PC-3 (cell line): ENCODE measurements at regions not wholly inside any gene's neighbourhood (a gene's known extent, or its start where the extent isn't known, plus 50 kb on each side); places are given as distances from the start of the nearest gene placed in this dataset.

Source experiments
- ATAC-seq: fragments of 200-7000 bp; cut with Tn5 transposase; 2 replicates; pipeline ENCODE4 v1.9.1; 2020; ENCODE audit warnings: mild to moderate bottlenecking, moderate library complexity
- BruUV-seq: library from RNA; stranded (reverse); fragments of 400-500 nt; replicated peaks from 2 replicates; lab custom pipeline; 2021; lab: Mats Ljungman, UMichigan
- CTCF ChIA-PET: fragments of 300-600 bp; sonication (Branson Sonifier 250); formaldehyde crosslinking; loops from one replicate; lab custom pipeline; 2022; ENCODE audit warnings: antibody characterized with exemption; lab: Charles Lee
- POLR2A ChIA-PET: fragments of 300-600 bp; sonication (Branson Sonifier 250); formaldehyde crosslinking; loops from one replicate; lab custom pipeline; 2022; ENCODE audit warnings: antibody characterized with exemption; ENCODE audit not compliant: unreplicated experiment; lab: Charles Lee
- DNase-seq: peaks from one replicate; pipeline ENCODE4 v3.0.0-alpha.2; 2015
- H2AFZ ChIP-seq: fragments of 300-600 bp; sonication (generic); 2 replicates; pipeline ENCODE4 v1.6.0; 2016; ENCODE audit warnings: antibody characterized with exemption, low read length
- H3F3A ChIP-seq: fragments of 300-600 bp; sonication (generic); one replicate; pipeline ENCODE4 v1.6.0; 2017; ENCODE audit warnings: antibody characterized with exemption, low read length, control low read depth, mild to moderate bottlenecking; ENCODE audit not compliant: unreplicated experiment
- H3K27ac ChIP-seq: fragments of 300-600 bp; sonication (generic); 2 replicates; pipeline ENCODE4 v1.5.1; 2016; ENCODE audit warnings: mild to moderate bottlenecking, low read length
- H3K27me3 ChIP-seq: fragments of 300-600 bp; sonication (generic); 2 replicates; pipeline ENCODE4 v1.6.1; 2016; ENCODE audit warnings: low read length, mixed read lengths
- H3K36me3 ChIP-seq: fragments of 300-600 bp; sonication (generic); 2 replicates; pipeline ENCODE4 v1.6.1; 2016; ENCODE audit warnings: low read depth, mixed run types, low read length, mixed read lengths
- H3K4me1 ChIP-seq: fragments of 300-600 bp; sonication (generic); 2 replicates; pipeline ENCODE4 v1.5.1; 2016; ENCODE audit warnings: low read length; ENCODE audit not compliant: insufficient read depth
- H3K4me2 ChIP-seq: fragments of 300-600 bp; sonication (generic); 2 replicates; pipeline ENCODE4 v1.6.0; 2016; ENCODE audit warnings: low read length
- H3K4me3 ChIP-seq: fragments of 300-600 bp; sonication (generic); 2 replicates; pipeline ENCODE4 v1.5.1; 2016; ENCODE audit warnings: mild to moderate bottlenecking, low read length, mixed read lengths
- H3K79me2 ChIP-seq: fragments of 300-600 bp; sonication (generic); 2 replicates; pipeline ENCODE4 v1.6.1; 2017; ENCODE audit warnings: low read length, mixed read lengths
- H3K9ac ChIP-seq: fragments of 300-600 bp; sonication (generic); 2 replicates; pipeline ENCODE4 v1.6.0; 2016; ENCODE audit warnings: mild to moderate bottlenecking, low read length
- H3K9me2 ChIP-seq: fragments of 300-600 bp; sonication (generic); replicated peaks from 2 replicates; pipeline ENCODE4 v1.6.1; 2016; ENCODE audit warnings: mixed run types, low read length, mixed read lengths
- H3K9me3 ChIP-seq: fragments of 300-600 bp; sonication (generic); 2 replicates; pipeline ENCODE4 v1.6.1; 2016; ENCODE audit warnings: low read length, mixed read lengths
- H4K20me1 ChIP-seq: fragments of 300-600 bp; sonication (generic); 2 replicates; pipeline ENCODE4 v1.6.1; 2016; ENCODE audit warnings: low read length, mixed read lengths
- CTCF ChIP-seq: fragments of 300-600 bp; sonication (generic); conservative IDR thresholded peaks from 2 replicates; pipeline ENCODE4 v1.5.1; 2017; ENCODE audit warnings: antibody characterized with exemption, low read depth, mild to moderate bottlenecking, low read length
- EZH2 ChIP-seq: fragments of 300-600 bp; sonication (generic); IDR thresholded peaks from one replicate; pipeline ENCODE4 v1.6.1; 2017; ENCODE audit warnings: antibody characterized with exemption, mild to moderate bottlenecking, low read length; ENCODE audit not compliant: unreplicated experiment
- EZH2phosphoT487 ChIP-seq: fragments of 300-600 bp; sonication (generic); IDR thresholded peaks from 2 replicates; pipeline ENCODE4 v1.6.1; 2018; ENCODE audit warnings: mild to moderate bottlenecking, antibody characterized with exemption, low read length, borderline replicate concordance
- intact Hi-C: fragments of 100-400 bp; cut with micrococcal nuclease; formaldehyde crosslinking; loops from 2 replicates; pipeline ENCODE4 v1.9.0; 2023

- H3K36me3 ChIP-seq, result no peaks in the 10 kb centered on the region
- no peak overlapping the region for H3K4me2 ChIP-seq
- peaks cover 10% of the 10 kb centered on the region; the same call in 1 of the 2 replicates for H3K9me3 ChIP-seq
- H3K4me1 ChIP-seq, result no peaks in the 10 kb centered on the region
- ChIA-PET POLR2A (no interaction called here), CTCF (no interaction called here)
- H3K27me3 ChIP-seq, result peaks cover 7% of the 10 kb centered on the region; the same call in 1 of the 2 replicates
- no peaks in the 10 kb centered on the region for H3F3A ChIP-seq
- no peak overlapping the region for H3K27ac ChIP-seq
- no peaks in the 10 kb centered on the region for H3K79me2 ChIP-seq
- no peak overlapping the region for H2AFZ ChIP-seq
- no peak overlapping the region for H3K4me3 ChIP-seq
- intact Hi-C loops, result no loop called here
- BruUV-seq, result no TSS peak
- no peak overlapping the region for H3K9ac ChIP-seq
- no peaks in the 10 kb centered on the region for H3K9me2 ChIP-seq
- ATAC-seq (peak; percentile 67), DNase-seq (peak; percentile 48)
- TF ChIP-seq EZH2, result no peak
- TF ChIP-seq CTCF, result peak; percentile 47
- no peaks in the 10 kb centered on the region for H4K20me1 ChIP-seq
Observed at GRCh38 chr11:111069066-111069465, 176.5 kb upstream of the POU2AF2 start.

GRCh38 chr11:111067994-111068393 is 177.5 kb upstream of the POU2AF2 start:
- BruUV-seq, result no TSS peak
- Histone ChIP-seq H3K79me2 (no peaks in the 10 kb centered on the region), H3K27me3 (peaks cover 6% of the 10 kb centered on the region; the same call in 1 of the 2 replicates), H3K36me3 (no peaks in the 10 kb centered on the region), H3K4me1 (no peaks in the 10 kb centered on the region), H4K20me1 (no peaks in the 10 kb centered on the region), H3F3A (no peaks in the 10 kb centered on the region), H3K4me3 (no peak overlapping the region), H3K9me3 (peaks cover 10% of the 10 kb centered on the region; the same call in 1 of the 2 replicates), H2AFZ (no peak overlapping the region), H3K9ac (no peak overlapping the region), H3K4me2 (no peak overlapping the region), H3K9me2 (no peaks in the 10 kb centered on the region), H3K27ac (no peak overlapping the region)
- intact Hi-C loops, result no loop called here
- DNase-seq (no peak), ATAC-seq (no peak)
- TF ChIP-seq EZH2, result no peak
- no peak for TF ChIP-seq EZH2phosphoT487
- no peak for TF ChIP-seq CTCF
- ChIA-PET POLR2A (no interaction called here), CTCF (no interaction called here)

GRCh38 chr11:111066846-111067245 is 178.7 kb upstream of the POU2AF2 start:
- peak; percentile 36 for DNase-seq
- TF ChIP-seq CTCF (no peak), EZH2phosphoT487 (no peak)
- Histone ChIP-seq H3K9me2 (no peaks in the 10 kb centered on the region), H3K4me3 (no peak overlapping the region), H3K4me2 (no peak overlapping the region), H3K9ac (no peak overlapping the region), H2AFZ (no peak overlapping the region), H3K9me3 (peaks cover 10% of the 10 kb centered on the region; the same call in 1 of the 2 replicates), H3K27me3 (no peaks in the 10 kb centered on the region), H3K36me3 (no peaks in the 10 kb centered on the region), H3K79me2 (no peaks in the 10 kb centered on the region), H4K20me1 (no peaks in the 10 kb centered on the region), H3F3A (no peaks in the 10 kb centered on the region), H3K4me1 (no peaks in the 10 kb centered on the region), H3K27ac (no peak overlapping the region)
- ChIA-PET CTCF (no interaction called here), POLR2A (no interaction called here)
- ATAC-seq, result no peak
- BruUV-seq, result no TSS peak
- intact Hi-C loops, result no loop called here
